Bronchial epithelial cell (primary cell): ENCODE measurements at regions not wholly inside any gene's neighbourhood (a gene's known extent, or its start where the extent isn't known, plus 50 kb on each side); places are given as distances from the start of the nearest gene placed in this dataset.

Experiments
- DNase-seq: peaks from one replicate; pipeline ENCODE4 v3.0.0-alpha.2; 2010; ENCODE audit warnings: low read depth
- FAIRE-seq: peaks from 2 replicates; lab custom pipeline; 2011; peaks lifted over from hg19 to GRCh38; lab: Jason Lieb, UNC
- H3K27me3 ChIP-seq: 2 replicates; pipeline ENCODE4 v1.5.1; 2011; ENCODE audit warnings: low read length; ENCODE audit not compliant: control insufficient read depth, insufficient read depth
- H3K36me3 ChIP-seq: 2 replicates; pipeline ENCODE4 v1.5.1; 2011; ENCODE audit warnings: low read length; ENCODE audit not compliant: control insufficient read depth, insufficient read depth
- H3K4me3 ChIP-seq: 2 replicates; pipeline ENCODE4 v1.5.1; 2011; ENCODE audit warnings: mild to moderate bottlenecking, low read depth, low read length, control low read depth
- TF ChIP-seq, protein P1 (sequence below): IDR thresholded peaks from 2 replicates; pipeline ENCODE4 v1.5.1; 2011; ENCODE audit warnings: mild to moderate bottlenecking, moderate library complexity, low read length, control low read depth, inconsistent platforms; ENCODE audit not compliant: insufficient read depth, severe bottlenecking

GRCh38 chr18:45169610-45170009, 445.7 kb upstream of the SLC14A2 start:
- Histone ChIP-seq H3K36me3 (no peaks in the 10 kb centered on the region), H3K27me3 (no peaks in the 10 kb centered on the region), H3K4me3 (no peak overlapping the region)
- TF ChIP-seq, protein P1, sequence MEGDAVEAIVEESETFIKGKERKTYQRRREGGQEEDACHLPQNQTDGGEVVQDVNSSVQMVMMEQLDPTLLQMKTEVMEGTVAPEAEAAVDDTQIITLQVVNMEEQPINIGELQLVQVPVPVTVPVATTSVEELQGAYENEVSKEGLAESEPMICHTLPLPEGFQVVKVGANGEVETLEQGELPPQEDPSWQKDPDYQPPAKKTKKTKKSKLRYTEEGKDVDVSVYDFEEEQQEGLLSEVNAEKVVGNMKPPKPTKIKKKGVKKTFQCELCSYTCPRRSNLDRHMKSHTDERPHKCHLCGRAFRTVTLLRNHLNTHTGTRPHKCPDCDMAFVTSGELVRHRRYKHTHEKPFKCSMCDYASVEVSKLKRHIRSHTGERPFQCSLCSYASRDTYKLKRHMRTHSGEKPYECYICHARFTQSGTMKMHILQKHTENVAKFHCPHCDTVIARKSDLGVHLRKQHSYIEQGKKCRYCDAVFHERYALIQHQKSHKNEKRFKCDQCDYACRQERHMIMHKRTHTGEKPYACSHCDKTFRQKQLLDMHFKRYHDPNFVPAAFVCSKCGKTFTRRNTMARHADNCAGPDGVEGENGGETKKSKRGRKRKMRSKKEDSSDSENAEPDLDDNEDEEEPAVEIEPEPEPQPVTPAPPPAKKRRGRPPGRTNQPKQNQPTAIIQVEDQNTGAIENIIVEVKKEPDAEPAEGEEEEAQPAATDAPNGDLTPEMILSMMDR = peak; percentile 9
- DNase-seq (peak; percentile 95), FAIRE-seq (no peak)

DNA sequence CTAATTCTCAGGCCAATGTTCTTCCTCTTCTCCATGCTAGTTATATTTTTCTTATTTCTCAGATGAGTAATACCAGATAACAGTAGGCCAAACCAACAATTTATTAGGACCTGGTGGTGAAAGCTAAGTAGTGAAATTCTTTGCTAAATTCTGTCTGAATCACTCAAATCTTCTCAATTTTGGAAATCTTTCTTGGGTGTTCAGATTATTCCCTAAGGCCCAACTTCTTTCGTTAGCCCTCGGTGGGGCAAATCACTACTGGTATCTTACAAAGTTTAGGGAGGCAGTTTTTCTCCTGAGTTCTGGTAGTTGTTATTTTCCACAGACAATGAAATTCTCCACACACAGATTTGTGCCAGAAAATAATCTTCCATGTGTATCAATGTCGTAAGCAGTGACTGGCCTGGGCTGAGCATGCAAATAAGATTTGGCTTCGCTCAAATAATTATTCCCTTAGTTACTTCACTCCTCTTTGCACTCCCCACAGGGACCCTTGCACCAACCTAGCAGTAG, 443.5 kb upstream of the SLC14A2 start:
- TF ChIP-seq, protein P1 = no peak

GRCh38 chr18:45173327-45173726, 441.9 kb upstream of the SLC14A2 start:
- H3K36me3 ChIP-seq = no peaks in the 10 kb centered on the region
- H3K4me3 ChIP-seq = no peak overlapping the region
- no peaks in the 10 kb centered on the region for H3K27me3 ChIP-seq
- FAIRE-seq (no peak), DNase-seq (no peak)
- TF ChIP-seq, protein P1 = no peak

More for the DNA sequence above, 443.5 kb upstream of the SLC14A2 start:
- no peaks in the 10 kb centered on the region for H3K36me3 ChIP-seq
- H3K4me3 ChIP-seq = no peak overlapping the region
- DNase-seq (no peak), FAIRE-seq (no peak)
- H3K27me3 ChIP-seq = no peaks in the 10 kb centered on the region

DNA sequence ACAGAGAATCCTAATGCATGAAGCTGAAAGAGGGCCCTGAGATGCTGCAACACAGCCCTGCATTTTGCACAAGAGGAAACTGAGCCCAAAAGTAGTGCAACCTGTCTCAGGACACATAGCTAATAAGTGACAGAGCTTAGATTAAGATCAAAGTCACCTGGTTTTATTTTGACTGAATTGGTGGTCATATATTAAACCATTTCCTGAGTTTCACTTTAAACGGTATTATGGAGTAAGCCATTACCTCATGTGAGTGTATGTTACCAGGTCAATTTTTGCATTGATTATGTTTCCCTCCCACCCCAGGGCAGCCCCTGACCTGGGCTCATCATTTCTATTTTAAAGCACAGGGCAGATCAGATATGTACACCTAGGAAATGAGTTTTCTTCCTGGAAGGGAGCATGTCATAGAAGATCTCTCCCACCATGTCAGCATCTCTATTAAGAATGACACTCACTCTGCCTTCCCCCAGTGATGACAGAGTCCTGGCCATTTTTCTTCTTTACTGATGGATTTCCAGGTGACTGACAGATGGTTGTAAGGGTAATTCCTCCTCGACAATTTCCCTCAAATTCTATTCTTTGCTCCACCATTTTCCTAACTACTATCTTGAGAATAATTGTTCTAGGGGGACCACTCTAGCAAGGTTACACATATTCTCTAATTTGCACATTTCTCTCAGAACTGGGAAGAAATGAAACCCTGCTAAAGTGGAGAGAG, 441.3 kb upstream of the SLC14A2 start:
- Histone ChIP-seq H3K36me3 (no peaks in the 10 kb centered on the region), H3K27me3 (no peaks in the 10 kb centered on the region), H3K4me3 (no peak overlapping the region)
- FAIRE-seq (no peak), DNase-seq (no peak)
- TF ChIP-seq, protein P1 = no peak

DNA sequence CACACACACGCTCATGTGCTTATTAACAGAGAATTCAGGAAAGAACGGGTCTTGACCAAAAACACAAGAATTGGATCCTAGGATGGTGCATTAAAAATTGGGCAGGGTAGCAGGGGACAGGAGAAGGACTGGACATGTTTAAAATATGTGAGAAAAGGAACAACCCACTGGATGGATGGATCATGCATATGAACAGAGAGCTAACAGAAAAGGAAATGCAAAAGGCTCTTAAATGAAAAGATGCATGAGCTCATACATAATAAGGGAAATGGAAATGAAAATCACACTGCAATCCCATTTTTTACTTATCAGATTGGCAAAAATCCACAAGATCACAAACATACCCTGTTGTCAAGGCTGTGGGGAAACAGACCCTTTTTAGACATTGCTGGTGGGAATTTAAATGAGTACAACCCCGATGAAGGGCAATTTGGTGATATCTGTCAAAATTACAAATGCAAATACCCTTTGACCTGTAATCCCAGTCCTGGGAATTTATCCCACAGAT, 440.6 kb upstream of the SLC14A2 start:
- Histone ChIP-seq H3K36me3 (no peaks in the 10 kb centered on the region), H3K4me3 (no peak overlapping the region), H3K27me3 (no peaks in the 10 kb centered on the region)
- TF ChIP-seq, protein P1 = no peak
- DNase-seq (no peak), FAIRE-seq (no peak)
